Sigmoid colon (tissue), 6 donors: ENCODE measurements at regions not wholly inside any gene's neighbourhood (a gene's known extent, or its start where the extent isn't known, plus 50 kb on each side); places are given as distances from the start of the nearest gene placed in this dataset.

Experiments
- DNase-seq: peaks from one replicate; pipeline ENCODE4 v3.0.0-alpha.2; 2019
- H3K27ac ChIP-seq, 4 donors: fragments of 200-600 bp; sonication (generic); one replicate each; pipeline ENCODE4 v1.5.1; 2016 to 2019; ENCODE audit warnings: mild to moderate bottlenecking in 1 of 4
- H3K27me3 ChIP-seq, 3 donors: fragments of 200-600 bp; sonication (generic); one replicate each; pipeline ENCODE4 v1.5.1; 2019; ENCODE audit warnings: mild to moderate bottlenecking in 1 of 3
- H3K36me3 ChIP-seq, 4 donors: fragments of 200-600 bp; sonication (generic); one replicate each; pipeline ENCODE4 v1.5.1; 2016 to 2019
- H3K4me1 ChIP-seq, 4 donors: fragments of 200-600 bp; sonication (generic); one replicate each; pipeline ENCODE4 v1.5.1; 2017 to 2019
- H3K4me3 ChIP-seq, 4 donors: fragments of 200-600 bp; sonication (generic); one replicate each; pipeline ENCODE4 v1.5.1; 2017 to 2019; ENCODE audit warnings: mild to moderate bottlenecking in 2 of 4, moderate library complexity in 1 of 4
- H3K9me3 ChIP-seq, 4 donors: fragments of 200-600 bp in 3 of 4; sonication (generic) in 3 of 4; one replicate each; pipeline versions ENCODE4 v1.5.1 to v1.6.1; 2013 to 2019
- CTCF ChIP-seq, 4 experiments: fragments of 450-650 bp in 3 of 4; fragments of 200-600 bp in 1 of 4; IDR thresholded peaks; one replicate each; pipeline ENCODE4 v1.5.1; 2016 to 2019; ENCODE audit warnings: antibody characterized with exemption in 4 of 4, mild to moderate bottlenecking in 3 of 4, moderate library complexity in 2 of 4
- EP300 ChIP-seq, 4 donors: sonication (generic); formaldehyde crosslinking; IDR thresholded peaks; one replicate each; pipeline ENCODE4 v1.6.1; 2017; ENCODE audit warnings: antibody characterized with exemption in 4 of 4
- POLR2A ChIP-seq, 2 donors: fragments of 450-650 bp; IDR thresholded peaks; one replicate each; pipeline ENCODE4 v1.6.1; 2016; ENCODE audit warnings: antibody characterized with exemption in 2 of 2, mild to moderate bottlenecking in 2 of 2, moderate library complexity in 2 of 2
- POLR2AphosphoS5 ChIP-seq, 4 donors: sonication (generic); formaldehyde crosslinking; IDR thresholded peaks; one replicate each; pipeline ENCODE4 v1.6.1; 2017; ENCODE audit warnings: antibody characterized with exemption in 4 of 4
- WGBS, 2 donors: extraction: QIAGEN DNeasy Blood & Tissue Kit; methylation state at CpG; one replicate each; pipeline ENCODE4 v1.1.7; 2013; 5-methylcytosine and 5-hydroxymethylcytosine counted together
- intact Hi-C: fragments of 100-400 bp; cut with DNase I; formaldehyde crosslinking; loops from one replicate; pipeline ENCODE4 v1.15.1; 2023
- donor health status: healthy with polysubstance abuse.
- donor health status: healthy.

DNA sequence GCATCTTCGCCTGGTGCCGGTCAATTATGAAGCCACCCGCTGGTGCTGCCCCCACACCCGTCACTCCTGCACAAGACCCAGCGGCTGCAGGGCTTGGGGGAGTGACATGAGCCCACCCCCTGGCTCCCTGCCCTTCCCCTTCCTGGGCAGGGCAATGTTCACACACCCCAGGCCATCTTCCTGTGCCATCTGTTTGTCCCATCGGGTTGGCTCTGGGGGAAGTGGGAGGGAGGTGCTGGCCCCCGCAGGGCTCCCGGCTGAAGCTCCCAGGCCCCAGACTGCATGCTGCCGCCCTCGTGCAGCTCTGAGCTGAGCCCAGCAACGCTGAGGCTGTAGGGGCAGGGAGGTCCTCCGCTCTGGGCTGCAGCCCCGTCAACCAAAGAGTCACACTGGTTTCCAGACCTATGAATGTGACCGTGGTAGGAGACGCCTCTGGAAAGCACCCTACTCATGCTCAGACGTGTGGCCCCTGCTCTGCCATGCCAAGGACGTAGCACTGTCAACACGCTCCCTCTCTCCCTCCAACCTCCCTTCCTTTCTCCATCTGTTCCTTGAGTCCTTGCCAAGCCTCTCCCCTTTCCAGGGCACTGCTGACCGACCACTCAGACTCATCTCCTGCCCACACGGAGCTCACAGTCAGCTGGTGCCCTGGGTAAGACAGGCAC, 140.4 kb downstream of the ENGASE start:
- peaks cover 0 to 44% (median 0%) of the 10 kb centered on the region in 3 donors for H3K27me3 ChIP-seq
- no peak for DNase-seq
- no peak overlapping the region for H3K27ac ChIP-seq
- 34 to 43% methylated on average over 20 of the region's 20 CpGs for WGBS, 2 donors
- no peaks in the 10 kb centered on the region for H3K9me3 ChIP-seq
- H3K4me3 ChIP-seq = no peak overlapping the region
- TF ChIP-seq EP300 (IDR thresholded peaks at IDR 0.05) = no peak
- TF ChIP-seq POLR2A (IDR thresholded peaks at IDR 0.05) = no peak
- H3K4me1 ChIP-seq = peaks cover 0 to under 1% (median 0%) of the 10 kb centered on the region in 4 donors
- peaks cover 0 to 9% (median 0%) of the 10 kb centered on the region in 4 donors for H3K36me3 ChIP-seq
- intact Hi-C loops = no loop called here

DNA sequence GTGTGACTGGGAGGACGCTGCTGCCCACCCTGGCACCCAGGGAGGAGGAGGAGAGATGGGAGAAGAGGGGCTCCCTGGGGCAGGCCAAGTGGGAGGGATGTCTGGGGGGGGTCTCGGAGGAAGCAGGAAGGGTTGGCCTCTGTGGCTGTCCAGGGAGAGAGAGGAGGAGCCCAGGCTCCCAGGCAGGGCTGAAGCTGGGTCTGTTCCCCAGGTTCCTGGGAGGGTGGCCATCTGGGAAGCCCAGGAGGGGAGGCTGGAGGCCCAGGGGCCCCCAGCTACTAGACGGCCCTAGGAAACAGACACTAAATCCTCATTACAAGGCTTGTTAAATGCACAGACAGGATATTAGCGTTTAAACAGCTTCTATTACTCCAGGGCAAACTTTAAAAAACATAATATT, 139.8 kb downstream of the ENGASE start:
- Histone ChIP-seq H3K9me3 (no peaks in the 10 kb centered on the region), H3K4me1 (no peaks in the 10 kb centered on the region), H3K27ac (no peak overlapping the region), H3K36me3 (peaks cover 0 to 10% (median 0%) of the 10 kb centered on the region in 4 donors), H3K27me3 (peaks cover 0 to 38% (median 0%) of the 10 kb centered on the region in 3 donors), H3K4me3 (no peak overlapping the region)
- no peak for TF ChIP-seq EP300 (IDR thresholded peaks at IDR 0.05)
- TF ChIP-seq CTCF (IDR thresholded peaks at IDR 0.05) = no peak
- TF ChIP-seq POLR2AphosphoS5 (IDR thresholded peaks at IDR 0.05) = no peak
- TF ChIP-seq POLR2A (IDR thresholded peaks at IDR 0.05) = no peak
- WGBS, 2 donors = 34 to 50% methylated on average over 4 of the region's 4 CpGs
- intact Hi-C loops = no loop called here
- DNase-seq = no peak

DNA sequence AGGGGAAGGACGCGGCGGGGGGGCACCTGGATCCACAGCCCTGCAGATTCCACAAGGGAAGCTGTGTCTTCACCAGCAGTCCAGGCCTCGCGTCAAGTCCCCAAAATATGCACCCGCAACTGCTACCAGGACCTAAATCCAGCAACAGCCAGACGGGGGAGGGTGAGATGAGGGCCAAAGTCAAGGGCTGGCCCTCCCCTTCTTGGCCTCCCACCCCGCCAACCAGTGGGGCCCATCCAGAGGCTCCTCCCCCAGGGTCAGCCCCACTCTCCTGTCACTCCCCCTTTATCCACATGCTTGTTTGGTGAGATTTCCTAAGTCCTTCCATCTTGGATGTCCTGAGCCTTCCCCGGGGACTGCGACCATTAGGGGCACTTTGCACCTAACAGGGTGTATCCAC, 138.7 kb downstream of the ENGASE start:
- no peak overlapping the region for H3K27ac ChIP-seq
- H3K9me3 ChIP-seq = no peaks in the 10 kb centered on the region
- H3K36me3 ChIP-seq = peaks cover 0 to 14% (median 0%) of the 10 kb centered on the region in 4 donors
- H3K27me3 ChIP-seq = peaks cover 0 to 28% (median 0%) of the 10 kb centered on the region in 3 donors
- H3K4me1 ChIP-seq = no peaks in the 10 kb centered on the region
- WGBS, 2 donors = 74 to 83% methylated on average over 10 of the region's 10 CpGs
- no peak for TF ChIP-seq POLR2AphosphoS5 (IDR thresholded peaks at IDR 0.05)
- TF ChIP-seq POLR2A (IDR thresholded peaks at IDR 0.05) = no peak
- no peak for TF ChIP-seq EP300 (IDR thresholded peaks at IDR 0.05)
- no peak for TF ChIP-seq CTCF (IDR thresholded peaks at IDR 0.05)
- intact Hi-C loops = no loop called here
- no peak overlapping the region for H3K4me3 ChIP-seq
- no peak for DNase-seq

GRCh38 chr17:79212149-79213087, 137.8 kb downstream of the ENGASE start:
- peaks cover 0 to 28% (median 0%) of the 10 kb centered on the region in 3 donors for H3K27me3 ChIP-seq
- intact Hi-C loops = no loop called here

More at GRCh38 chr17:79212149-79213087, 137.8 kb downstream of the ENGASE start:
- no peaks in the 10 kb centered on the region for H3K4me1 ChIP-seq
- H3K36me3 ChIP-seq = peaks cover 0 to 14% (median 0%) of the 10 kb centered on the region in 4 donors
- 35 to 44% methylated on average over 15 of the region's 15 CpGs for WGBS, 2 donors
- H3K27ac ChIP-seq = no peak overlapping the region
- H3K4me3 ChIP-seq = no peak overlapping the region
- DNase-seq = no peak
- no peaks in the 10 kb centered on the region for H3K9me3 ChIP-seq
- TF ChIP-seq CTCF (IDR thresholded peaks at IDR 0.05) (no peak), POLR2A (IDR thresholded peaks at IDR 0.05) (no peak), POLR2AphosphoS5 (IDR thresholded peaks at IDR 0.05) (no peak), EP300 (IDR thresholded peaks at IDR 0.05) (no peak)
